HG03025 (cell line): ENCODE measurements at regions not wholly inside any gene's neighbourhood (a gene's known extent, or its start where the extent isn't known, plus 50 kb on each side); places are given as distances from the start of the nearest gene placed in this dataset.

Experiments
- ATAC-seq: cut with Tn5 transposase; IDR thresholded peaks from one replicate; pipeline ENCODE4 v1.9.1; 2021; ENCODE audit warnings: mild to moderate bottlenecking, moderate library complexity; ENCODE audit not compliant: unreplicated experiment, low FRiP score

DNA sequence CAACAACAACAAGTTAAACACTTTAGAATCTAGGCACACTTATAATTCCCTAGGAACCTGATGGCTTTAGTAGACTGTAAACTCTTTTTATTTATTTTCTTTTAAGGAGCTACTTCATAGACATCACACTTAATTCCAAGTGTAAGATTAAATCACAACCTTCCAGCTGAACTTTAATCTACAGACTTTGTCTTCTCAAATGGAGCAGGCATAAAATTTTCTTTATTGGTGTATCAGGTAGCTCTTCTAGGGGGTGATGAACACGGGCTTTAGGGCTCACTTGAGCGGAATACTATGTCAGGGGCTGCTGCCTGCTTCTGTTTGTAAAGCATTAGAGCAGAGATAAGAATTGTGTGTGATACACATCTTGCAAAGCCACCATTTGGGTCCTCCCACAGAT is 525.8 kb upstream of the FAT3 start:
- no peak for ATAC-seq

DNA sequence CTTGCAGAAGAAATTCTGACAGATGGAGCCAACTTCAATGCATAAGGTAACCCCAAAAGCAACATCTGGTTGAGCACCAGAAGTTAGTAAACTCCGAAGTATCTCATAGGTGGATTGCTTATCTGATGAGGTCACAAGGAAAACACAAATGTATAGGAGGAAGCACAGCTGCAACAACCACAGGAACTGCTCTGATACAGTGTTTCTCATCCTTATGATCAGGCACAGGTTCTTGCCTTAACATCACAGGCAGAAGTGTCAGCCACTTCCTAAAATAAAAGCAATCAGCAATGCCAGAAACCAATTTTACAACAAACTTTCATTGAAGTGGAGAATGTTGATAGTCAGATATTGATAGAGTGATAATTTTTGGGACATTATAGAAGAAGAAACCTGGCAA is 530.3 kb upstream of the FAT3 start:
- ATAC-seq: no peak

- ATAC-seq: no peak
Observed at GRCh38 chr11:91691872-91692271, 532.7 kb upstream of the FAT3 start.

GRCh38 chr11:91688672-91689071 is 535.9 kb upstream of the FAT3 start:
- ATAC-seq: no peak

DNA sequence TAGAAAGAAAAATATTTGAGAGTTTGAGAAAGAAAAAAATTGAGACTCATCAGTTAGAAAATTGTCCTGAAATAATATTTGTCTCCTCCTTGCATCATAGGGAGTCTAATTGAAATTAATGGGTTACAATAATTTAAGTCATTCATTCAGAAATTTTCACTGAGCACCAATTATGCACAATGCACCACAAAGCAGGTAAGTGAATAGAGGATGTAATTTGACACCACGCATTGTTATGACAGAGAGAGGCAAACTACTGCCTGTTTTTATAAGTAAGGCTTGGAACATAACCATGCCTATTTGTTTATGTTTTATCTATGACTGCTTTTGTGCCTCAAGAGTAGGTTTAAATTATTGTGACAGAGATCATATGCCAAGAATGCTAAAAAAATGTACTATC is 537.9 kb upstream of the FAT3 start:
- no peak for ATAC-seq

DNA sequence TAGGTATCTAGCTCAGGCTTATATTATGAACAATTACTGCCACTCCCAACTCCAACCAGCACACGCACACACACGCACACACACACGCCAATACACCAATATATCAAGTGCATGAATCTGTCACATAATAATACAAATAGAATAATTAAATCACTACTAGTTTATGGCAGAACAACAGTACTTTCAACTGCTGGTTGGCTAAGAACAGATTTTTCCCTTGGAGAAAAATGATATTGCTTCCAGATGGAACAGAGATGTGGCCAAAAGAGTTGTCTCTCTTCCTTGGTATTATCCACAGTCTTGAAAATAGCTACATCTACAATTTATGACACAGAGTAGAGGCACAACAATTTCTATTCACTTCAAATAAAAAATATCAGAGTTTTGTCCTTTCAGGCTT is 538.3 kb upstream of the FAT3 start:
- ATAC-seq: no peak

GRCh38 chr11:91673705-91674104 is 550.9 kb upstream of the FAT3 start:
- no peak for ATAC-seq

DNA sequence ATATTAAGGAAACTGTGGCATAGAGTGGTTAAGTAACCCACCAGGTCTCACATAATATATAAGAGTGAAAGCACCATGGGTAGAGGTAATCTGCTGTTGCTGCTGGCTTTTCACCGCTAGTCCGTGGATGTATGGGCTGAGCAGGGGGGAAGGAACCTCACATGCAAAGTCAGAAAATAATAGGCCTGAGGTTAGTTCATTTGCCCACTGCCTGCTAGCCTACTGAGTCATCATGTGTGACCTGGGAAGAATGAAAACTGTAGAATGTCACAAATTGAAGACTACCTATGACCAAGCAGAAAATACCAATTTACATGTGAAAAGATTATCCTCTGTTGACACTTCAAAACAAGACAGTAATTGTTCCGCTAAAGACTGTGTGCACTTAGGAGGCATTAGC is 560.1 kb upstream of the FAT3 start:
- no peak for ATAC-seq

- ATAC-seq: no peak
Observed at GRCh38 chr11:91660036-91660435, 564.6 kb upstream of the FAT3 start.

DNA sequence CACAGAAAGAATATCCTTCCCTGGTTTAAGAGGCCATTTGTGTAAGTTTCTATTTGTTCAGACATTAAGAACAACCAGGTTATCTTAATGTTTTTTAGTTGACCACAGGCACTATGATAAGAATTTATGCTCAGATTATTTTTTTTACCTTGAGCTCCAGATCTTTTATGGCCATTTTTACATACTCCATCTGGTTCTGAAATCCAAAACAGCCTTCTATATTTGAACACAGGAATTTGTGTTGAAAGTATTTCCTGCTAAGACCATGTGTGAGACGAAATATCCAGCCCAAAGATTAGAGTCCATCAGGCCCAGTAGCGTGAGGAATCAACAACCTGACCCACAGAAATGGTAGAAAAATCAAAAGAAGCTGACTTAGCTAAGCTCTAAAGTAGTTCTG is 569.9 kb upstream of the FAT3 start:
- no peak for ATAC-seq

GRCh38 chr11:91653079-91653754 is 571.4 kb upstream of the FAT3 start:
- no peak for ATAC-seq

GRCh38 chr11:91650802-91651201 is 573.8 kb upstream of the FAT3 start:
- no peak for ATAC-seq

- no peak for ATAC-seq
Observed at GRCh38 chr11:91641153-91641552, 583.5 kb upstream of the FAT3 start.

- ATAC-seq: no peak
Observed at GRCh38 chr11:91639359-91639758, 585.3 kb upstream of the FAT3 start.

DNA sequence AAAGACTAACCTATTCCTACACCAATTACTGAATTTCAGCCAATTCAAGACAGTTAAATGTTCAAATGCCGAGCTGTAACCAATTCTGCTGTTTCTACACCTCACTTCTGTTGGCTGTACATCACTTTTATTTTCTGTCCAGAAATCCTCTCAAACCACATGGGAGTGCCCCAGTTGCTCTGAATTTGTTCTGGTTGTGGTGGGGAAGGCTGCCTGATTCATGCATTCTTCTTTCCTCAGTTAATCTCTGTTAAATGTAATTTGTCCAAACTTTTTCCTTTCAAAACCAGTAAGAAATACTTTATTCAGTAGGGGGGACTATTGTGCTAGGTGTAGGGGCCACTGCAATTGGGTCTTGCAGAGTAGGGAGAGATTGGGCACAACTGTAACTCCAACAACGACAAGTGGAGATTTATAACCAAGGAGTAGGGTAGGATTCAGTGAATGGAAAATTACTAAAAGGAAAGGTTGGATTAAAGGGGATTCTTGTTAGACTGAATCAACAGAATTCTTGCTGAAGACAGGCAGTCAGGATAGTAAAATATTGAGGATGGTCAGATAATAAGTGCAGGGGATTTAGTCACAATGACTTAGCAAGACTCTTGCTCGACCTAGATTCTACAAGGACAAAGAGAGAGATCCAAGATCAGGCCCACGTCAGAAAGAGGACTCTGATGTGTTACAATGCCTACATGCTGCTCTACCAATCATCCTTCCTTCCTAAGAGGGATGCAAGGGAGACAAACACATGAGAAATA is 593.5 kb upstream of the FAT3 start:
- ATAC-seq: no peak

- no peak for ATAC-seq
Observed at GRCh38 chr11:91625495-91625894, 599.1 kb upstream of the FAT3 start.

DNA sequence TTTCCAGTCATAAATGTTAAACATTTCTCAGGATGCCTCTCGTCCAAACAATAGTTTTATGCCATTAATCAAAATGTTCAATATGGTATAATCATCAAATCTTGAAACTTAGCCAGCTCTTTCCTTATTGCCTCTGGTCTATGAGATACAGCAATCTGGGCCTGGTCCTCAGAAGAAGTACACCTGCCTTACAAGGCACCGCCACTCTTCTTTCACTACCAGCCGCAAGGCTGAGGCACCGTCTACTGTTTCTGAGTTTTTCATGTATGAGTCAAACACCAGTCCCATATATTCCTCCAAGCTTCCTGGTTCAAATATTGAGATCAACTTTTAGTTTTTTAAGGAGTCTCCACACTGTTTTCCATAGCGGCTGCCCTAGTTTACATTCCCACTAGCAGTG is 600.6 kb upstream of the FAT3 start:
- ATAC-seq: no peak

GRCh38 chr11:91608677-91609076 is 615.9 kb upstream of the FAT3 start:
- no peak for ATAC-seq

DNA sequence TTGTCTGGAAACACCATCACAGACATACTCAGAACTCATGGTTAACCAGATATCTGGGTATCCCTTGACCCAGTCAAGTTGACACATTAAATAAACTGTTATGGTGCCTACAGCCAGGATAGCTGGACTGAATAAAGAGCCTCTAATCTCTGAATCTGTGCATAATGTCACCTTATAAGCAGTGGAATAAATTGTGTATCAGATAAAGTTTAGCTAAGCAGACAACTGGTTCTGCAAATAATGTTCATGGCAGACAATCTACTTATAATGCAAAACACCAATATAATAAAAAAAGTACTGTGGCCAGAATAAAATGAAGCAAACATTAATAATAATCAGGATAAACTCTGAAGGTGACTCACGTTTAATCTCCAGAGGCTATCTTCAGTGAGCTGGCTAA is 628.5 kb upstream of the FAT3 start:
- no peak for ATAC-seq

DNA sequence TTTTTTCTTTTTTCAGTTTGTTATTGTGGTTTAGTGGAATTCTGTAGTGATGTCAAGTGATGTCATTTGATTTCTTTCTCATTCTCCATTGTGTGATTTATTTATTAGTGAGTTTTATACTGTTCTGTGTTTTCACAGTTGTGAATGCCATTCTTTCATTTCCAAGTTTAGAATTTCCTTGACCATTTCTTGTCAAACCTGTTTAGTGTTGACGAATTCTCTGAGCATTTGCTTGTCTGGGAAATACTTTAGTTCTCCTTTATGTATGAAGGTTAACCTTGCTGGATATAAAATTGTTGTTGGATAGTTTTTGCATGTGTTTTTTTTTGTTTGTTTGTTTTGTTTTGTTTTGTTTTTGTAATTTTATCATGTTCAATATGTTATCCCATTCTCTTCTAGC is 633.6 kb upstream of the FAT3 start:
- no peak for ATAC-seq

DNA sequence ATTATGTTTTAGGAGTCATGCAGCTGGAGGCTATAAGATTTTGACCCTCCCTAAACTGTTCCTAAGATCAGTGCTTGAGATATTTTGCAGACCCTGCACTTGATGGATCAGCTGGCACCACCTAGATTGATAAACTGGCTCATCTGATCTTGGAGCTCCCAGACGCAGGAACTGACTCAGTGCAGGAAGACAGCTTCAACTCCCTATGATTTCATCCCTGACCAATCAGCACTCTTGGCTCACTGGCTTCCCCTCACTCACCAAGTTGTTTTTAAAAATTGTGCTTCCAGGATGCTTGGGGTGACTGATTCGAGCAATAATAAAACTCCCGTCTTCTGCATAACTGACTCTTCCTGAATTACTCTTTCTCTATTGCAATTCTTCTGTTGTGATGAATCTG is 637.5 kb upstream of the FAT3 start:
- no peak for ATAC-seq

- no peak for ATAC-seq
Observed at GRCh38 chr11:91585035-91585801, 639.4 kb upstream of the FAT3 start.
